ENCODE measurements at regions not wholly inside any gene's neighbourhood (a gene's known extent, or its start where the extent isn't known, plus 50 kb on each side); places are given as distances from the start of the nearest gene placed in this dataset.

DNA sequence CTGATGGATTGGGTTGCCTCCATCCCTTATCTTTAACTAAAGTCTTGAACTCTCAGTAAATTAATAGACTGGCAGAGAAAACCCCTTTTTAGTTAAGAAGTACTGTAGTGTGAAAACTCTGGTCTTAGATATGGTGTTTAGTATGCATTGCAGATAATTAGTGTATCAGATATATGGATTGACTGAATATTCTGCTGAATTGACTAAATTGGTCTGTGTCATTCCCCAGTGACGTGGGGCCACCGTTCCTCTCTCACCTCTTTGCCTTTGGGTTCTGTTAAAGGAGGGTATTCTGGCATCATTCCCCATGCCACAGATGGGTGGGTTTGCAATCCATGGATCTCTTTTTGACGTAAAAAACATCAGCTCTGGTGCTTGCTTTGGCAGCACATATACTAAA, 67.1 kb upstream of the XPO1 start:
- TF ChIP-seq, protein P1, sequence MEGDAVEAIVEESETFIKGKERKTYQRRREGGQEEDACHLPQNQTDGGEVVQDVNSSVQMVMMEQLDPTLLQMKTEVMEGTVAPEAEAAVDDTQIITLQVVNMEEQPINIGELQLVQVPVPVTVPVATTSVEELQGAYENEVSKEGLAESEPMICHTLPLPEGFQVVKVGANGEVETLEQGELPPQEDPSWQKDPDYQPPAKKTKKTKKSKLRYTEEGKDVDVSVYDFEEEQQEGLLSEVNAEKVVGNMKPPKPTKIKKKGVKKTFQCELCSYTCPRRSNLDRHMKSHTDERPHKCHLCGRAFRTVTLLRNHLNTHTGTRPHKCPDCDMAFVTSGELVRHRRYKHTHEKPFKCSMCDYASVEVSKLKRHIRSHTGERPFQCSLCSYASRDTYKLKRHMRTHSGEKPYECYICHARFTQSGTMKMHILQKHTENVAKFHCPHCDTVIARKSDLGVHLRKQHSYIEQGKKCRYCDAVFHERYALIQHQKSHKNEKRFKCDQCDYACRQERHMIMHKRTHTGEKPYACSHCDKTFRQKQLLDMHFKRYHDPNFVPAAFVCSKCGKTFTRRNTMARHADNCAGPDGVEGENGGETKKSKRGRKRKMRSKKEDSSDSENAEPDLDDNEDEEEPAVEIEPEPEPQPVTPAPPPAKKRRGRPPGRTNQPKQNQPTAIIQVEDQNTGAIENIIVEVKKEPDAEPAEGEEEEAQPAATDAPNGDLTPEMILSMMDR (IDR thresholded peaks at IDR 0.05; ENCODE audit: insufficient read depth, low read length, poor library complexity, severe bottlenecking), result no peak
- TF ChIP-seq EZH2phosphoT487 (conservative IDR thresholded peaks at IDR 0.05; ENCODE audit: low read length), result no peak
